RWPE1 (cell line): ENCODE measurements at regions not wholly inside any gene's neighbourhood (a gene's known extent, or its start where the extent isn't known, plus 50 kb on each side); places are given as distances from the start of the nearest gene placed in this dataset.

Source experiments
- CTCF ChIA-PET: fragments of 350-600 bp; sonication (Branson Sonifier 250); formaldehyde crosslinking; extraction: SDS; loops from one replicate; lab custom pipeline; 2021; lab: Yijun Ruan, JAX
- POLR2A ChIA-PET: fragments of 400-600 bp; formaldehyde crosslinking; extraction: SDS; loops from one replicate; lab custom pipeline; 2020; ENCODE audit warnings: antibody characterized with exemption; ENCODE audit not compliant: low non-redundant PET; lab: Yijun Ruan, JAX
- DNase-seq: peaks from one replicate; pipeline ENCODE4 v3.0.0; 2012; ENCODE audit warnings: low spot score
- H3K27ac ChIP-seq: fragments of 450-650 bp; 2 replicates; pipeline ENCODE4 v1.5.1; 2017
- TF ChIP-seq, protein P1 (sequence below): fragments of 450-650 bp; conservative IDR thresholded peaks from 2 replicates; pipeline ENCODE4 v1.5.1; 2017; ENCODE audit warnings: low read depth, mild to moderate bottlenecking

DNA sequence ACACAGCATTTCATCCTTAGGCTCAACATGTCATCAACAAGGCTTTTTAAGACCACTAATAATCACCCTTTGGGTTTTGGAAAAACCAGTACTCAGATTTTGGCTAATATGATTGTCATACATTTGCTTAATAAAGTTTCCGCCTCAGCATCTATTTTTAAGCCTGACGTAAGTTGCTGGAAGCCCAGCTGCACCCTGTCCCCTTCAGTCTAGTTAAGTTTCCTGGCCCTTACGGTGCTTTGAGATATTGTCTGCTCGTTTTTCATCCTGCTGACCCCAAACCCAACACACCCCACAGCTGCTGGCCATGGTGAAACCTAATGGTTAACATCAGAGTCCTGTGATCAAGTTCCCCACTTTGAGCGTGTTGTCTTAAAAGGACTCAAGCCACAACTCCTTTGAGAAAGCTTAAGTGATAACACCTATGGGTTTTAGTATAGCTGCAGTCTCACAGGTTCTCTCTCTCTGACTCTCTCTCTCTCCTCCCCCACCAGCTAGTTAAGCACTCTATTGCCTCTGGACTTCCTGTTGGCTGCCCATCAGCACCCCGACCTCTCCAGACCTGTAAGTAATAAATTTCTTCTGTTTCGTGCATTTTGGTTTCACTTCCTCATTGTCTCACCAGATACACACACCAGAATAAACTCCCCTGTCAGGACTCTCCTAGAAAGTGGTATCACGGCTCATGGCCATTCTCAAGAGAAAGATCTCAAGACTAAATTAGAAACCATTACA lies 802.0 kb downstream of the C6orf118 start:
- POLR2A ChIA-PET, result no interaction called here
- CTCF ChIA-PET, result no interaction called here
- no peak for DNase-seq
- TF ChIP-seq, protein P1, sequence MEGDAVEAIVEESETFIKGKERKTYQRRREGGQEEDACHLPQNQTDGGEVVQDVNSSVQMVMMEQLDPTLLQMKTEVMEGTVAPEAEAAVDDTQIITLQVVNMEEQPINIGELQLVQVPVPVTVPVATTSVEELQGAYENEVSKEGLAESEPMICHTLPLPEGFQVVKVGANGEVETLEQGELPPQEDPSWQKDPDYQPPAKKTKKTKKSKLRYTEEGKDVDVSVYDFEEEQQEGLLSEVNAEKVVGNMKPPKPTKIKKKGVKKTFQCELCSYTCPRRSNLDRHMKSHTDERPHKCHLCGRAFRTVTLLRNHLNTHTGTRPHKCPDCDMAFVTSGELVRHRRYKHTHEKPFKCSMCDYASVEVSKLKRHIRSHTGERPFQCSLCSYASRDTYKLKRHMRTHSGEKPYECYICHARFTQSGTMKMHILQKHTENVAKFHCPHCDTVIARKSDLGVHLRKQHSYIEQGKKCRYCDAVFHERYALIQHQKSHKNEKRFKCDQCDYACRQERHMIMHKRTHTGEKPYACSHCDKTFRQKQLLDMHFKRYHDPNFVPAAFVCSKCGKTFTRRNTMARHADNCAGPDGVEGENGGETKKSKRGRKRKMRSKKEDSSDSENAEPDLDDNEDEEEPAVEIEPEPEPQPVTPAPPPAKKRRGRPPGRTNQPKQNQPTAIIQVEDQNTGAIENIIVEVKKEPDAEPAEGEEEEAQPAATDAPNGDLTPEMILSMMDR, result no peak
- no peak overlapping the region for H3K27ac ChIP-seq

GRCh38 chr6:164505425-164505824 lies 804.0 kb downstream of the C6orf118 start:
- ChIA-PET CTCF (no interaction called here), POLR2A (no interaction called here)
- no peak for DNase-seq
- TF ChIP-seq, protein P1, result no peak
- H3K27ac ChIP-seq, result no peak overlapping the region

- TF ChIP-seq, protein P1, result no peak
- ChIA-PET CTCF (no interaction called here), POLR2A (no interaction called here)
- no peak for DNase-seq
- H3K27ac ChIP-seq, result no peak overlapping the region
These were observed 806.6 kb downstream of the C6orf118 start for GRCh38 chr6:164502833-164503232.

DNA sequence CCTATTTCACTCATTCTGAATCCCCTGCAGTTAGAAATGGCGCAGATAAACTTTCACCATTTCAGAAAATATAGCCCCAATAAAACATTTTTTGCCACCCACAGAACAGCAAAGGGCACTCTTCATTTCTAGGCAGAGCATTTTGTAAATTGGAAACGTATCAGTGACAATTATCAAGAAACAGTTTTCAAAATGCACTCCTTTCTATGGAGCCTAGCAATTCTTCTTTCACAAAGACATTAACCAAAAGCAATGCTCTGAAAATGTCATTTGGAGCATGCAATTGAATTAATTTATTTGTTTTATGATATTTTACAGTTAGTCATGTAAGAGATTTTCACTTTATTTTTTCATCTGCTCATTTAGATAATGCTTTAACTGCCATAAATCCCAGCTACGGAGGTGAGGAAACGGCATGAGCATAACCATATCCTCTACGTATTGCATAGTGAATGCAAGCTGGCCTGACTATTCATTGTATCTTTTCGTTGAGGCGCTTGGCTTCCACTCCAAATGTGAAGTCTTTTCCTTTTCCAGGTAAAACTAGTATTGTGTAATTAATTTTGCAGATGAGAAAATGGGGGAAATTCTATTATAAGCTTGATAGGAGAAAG lies 813.4 kb downstream of the C6orf118 start:
- DNase-seq, result no peak
- POLR2A ChIA-PET, result no interaction called here
- TF ChIP-seq, protein P1, result no peak
- no peak overlapping the region for H3K27ac ChIP-seq
- CTCF ChIA-PET, result no interaction called here

GRCh38 chr6:164478426-164478825 lies 831.0 kb downstream of the C6orf118 start:
- H3K27ac ChIP-seq, result no peak overlapping the region
- TF ChIP-seq, protein P1, result no peak
- no peak for DNase-seq
- ChIA-PET CTCF (no interaction called here), POLR2A (no interaction called here)

DNA sequence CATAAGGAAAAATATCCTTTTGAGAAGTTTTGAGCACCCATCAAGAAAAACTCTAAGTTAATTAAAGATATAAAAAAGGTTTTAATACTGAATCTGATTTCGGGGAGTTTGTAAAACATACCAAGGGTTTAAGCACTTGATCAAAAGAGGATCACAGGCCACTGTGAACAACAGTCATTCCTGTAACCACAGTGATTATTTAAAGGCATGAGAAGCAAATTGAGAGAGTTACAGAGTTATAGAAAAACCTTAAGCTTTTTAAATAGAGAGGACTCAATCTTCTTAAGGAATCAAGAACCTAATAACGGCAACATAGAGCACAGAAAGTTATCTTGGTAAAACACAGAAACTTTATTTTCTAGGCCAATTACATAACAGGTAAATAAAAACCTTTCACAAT lies 831.6 kb downstream of the C6orf118 start:
- no peak for DNase-seq
- CTCF ChIA-PET, result no interaction called here

More for the DNA sequence above, 831.6 kb downstream of the C6orf118 start:
- TF ChIP-seq, protein P1, result no peak
- H3K27ac ChIP-seq, result no peak overlapping the region
- POLR2A ChIA-PET, result no interaction called here
